GM21528 (cell line): ENCODE measurements at regions not wholly inside any gene's neighbourhood (a gene's known extent, or its start where the extent isn't known, plus 50 kb on each side); places are given as distances from the start of the nearest gene placed in this dataset.
"Not testable (repeated sequence)": the region's sequence is repeated elsewhere in the genome, so short reads cannot be mapped to it uniquely, and the experiment has no call there.

Experiments
- ATAC-seq: cut with Tn5 transposase; IDR thresholded peaks from one replicate; pipeline ENCODE4 v1.9.1; 2021; ENCODE audit warnings: mild to moderate bottlenecking, moderate library complexity; ENCODE audit not compliant: unreplicated experiment, low FRiP score

GRCh38 chr21:31538816-31539215 lies 120.7 kb upstream of the SOD1 start:
- no peak for ATAC-seq

GRCh38 chr21:31537872-31538576 lies 121.5 kb upstream of the SOD1 start:
- ATAC-seq, result no peak

DNA sequence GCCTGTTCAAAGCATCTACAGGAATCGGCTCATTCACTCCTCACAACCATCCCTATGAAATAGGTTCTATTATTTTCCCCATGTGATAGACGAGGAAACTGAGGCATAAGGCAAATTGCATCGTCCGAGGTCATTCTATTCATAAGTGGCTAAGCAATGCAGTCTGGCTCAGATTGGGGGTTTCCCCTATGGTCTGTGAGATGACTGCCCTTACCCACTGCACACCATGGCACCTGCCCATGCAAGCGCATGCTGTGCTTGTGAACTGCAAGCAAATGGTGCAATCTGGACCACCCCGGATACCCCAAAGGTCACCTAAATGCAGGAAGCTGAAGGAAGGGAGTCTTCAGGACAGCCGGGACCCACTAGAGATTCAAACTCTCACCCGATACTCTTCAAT lies 123.4 kb upstream of the SOD1 start:
- no peak for ATAC-seq

DNA sequence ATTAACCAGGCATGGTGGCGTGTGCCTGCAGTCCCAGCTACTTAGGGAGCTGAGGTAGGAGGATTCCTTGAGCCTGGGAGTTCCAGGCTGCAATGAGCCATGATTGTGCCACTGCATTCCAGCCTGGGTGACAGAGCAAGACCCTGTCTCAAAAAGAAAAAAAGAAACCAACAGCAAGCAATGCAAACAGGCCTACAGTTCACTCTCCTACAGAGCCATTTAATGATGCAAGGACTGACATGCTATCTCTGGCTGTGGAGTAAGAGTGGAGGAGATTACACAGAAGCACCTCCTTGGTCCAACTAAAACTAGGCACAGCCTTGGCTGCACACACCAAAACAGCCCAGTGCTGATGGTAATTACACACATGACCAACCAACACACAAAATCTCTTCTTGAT lies 127.5 kb upstream of the SOD1 start:
- ATAC-seq, result no peak

DNA sequence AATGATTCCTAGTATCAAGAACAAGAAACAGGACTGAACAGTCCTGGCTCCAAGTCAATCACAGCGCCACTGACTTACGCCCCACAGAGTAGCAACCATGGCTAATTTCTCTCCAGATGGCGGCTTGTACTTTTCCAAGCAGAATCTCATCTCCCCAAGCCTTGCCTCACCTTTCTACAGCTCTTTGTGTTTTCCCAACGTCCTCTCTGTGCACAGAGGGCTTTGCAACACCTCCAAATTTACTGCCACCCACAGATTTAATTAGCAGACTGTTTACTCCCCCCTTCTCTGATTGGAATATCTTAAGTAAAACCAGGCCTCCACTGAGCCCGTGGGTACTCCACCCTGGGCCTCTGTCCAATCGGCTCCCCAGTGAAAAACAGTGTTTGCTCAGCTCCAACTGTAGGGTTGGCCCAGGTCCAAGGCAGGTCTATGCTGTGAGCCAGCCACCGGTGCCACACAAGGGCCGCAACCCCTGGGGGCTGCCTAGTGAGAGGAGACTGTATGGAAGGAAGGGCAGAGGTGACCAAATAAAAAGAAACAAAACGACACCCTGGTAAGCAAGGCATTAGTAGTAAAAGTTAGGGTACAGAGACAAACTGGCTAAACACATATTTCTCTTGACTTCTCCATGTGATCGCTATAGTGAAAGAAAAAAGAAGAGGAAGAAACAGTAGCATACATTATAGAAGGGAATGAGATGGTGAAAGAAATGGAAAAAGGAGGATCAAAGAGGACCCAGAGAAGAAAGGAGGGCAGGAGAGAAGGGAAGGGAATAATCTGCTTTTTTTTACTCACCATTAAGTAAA lies 128.4 kb upstream of the SOD1 start:
- no peak for ATAC-seq

GRCh38 chr21:31530364-31530763 lies 129.1 kb upstream of the SOD1 start:
- no peak for ATAC-seq

DNA sequence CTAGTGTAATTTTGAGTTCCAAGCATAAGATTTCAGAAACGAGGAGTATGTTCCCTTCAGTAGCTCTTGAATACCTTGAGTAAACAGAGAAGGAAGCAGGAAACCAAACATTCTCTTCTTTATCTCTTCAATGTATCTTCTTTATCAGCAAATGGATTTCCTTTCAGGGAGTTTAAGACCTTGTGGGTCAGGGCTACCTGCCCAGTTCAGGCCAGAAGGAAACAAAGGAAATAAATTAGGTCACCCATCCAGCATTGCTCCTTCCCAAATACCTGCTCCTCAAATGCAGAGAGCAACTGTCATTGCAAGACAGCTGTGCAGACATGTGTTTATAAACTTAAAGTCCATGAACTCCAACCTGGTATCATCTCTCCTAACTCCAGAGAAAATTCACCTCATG lies 130.1 kb upstream of the SOD1 start:
- ATAC-seq, result no peak

- no peak for ATAC-seq
Observed at GRCh38 chr21:31526040-31526439, 133.5 kb upstream of the SOD1 start.

GRCh38 chr21:31524140-31524539 lies 135.4 kb upstream of the SOD1 start:
- ATAC-seq, result no peak

GRCh38 chr21:31521515-31521914 lies 138.0 kb upstream of the SOD1 start:
- ATAC-seq, result no peak

GRCh38 chr21:31520561-31521098 lies 138.9 kb upstream of the SOD1 start:
- no peak for ATAC-seq

- ATAC-seq, result no peak
Observed at GRCh38 chr21:31518580-31518979, 140.9 kb upstream of the SOD1 start.

DNA sequence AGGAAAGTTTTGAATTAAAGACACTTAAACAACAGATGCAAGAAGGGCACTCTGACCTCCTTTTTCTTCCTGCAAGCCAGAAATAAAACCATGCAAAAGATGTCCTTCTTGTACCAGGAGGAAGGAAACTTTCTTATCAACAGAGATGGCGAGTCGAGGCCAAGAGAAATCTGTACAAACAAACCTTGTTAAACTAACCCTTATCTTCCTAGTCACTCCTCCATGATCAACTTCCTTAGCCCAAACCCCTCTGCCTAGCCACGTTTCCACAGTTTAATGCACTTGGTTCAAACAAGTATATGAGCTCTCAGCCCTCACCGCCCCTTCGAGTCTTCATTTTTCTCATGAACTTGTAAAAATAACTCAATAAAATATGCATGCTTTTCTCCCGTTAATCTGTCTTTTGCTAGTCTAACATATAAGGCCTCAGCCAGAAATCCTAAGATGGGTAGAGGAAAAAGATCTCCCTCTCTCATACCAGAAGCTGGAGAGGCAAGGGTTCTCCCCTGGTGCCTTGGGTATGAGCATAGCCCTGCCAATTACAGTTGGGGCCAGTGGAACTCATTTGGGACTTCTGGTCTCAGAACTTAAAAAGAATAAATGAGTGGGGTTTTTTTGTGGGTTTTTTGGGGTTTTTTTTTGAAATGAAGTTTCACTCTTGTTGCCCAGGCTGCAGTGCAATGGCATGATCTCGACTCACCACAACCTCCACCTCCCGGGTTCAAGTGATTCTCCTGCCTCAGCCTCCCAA lies 141.7 kb upstream of the SOD1 start:
- ATAC-seq, result no peak

GRCh38 chr21:31515253-31515652 lies 144.2 kb upstream of the SOD1 start:
- ATAC-seq, result no peak

DNA sequence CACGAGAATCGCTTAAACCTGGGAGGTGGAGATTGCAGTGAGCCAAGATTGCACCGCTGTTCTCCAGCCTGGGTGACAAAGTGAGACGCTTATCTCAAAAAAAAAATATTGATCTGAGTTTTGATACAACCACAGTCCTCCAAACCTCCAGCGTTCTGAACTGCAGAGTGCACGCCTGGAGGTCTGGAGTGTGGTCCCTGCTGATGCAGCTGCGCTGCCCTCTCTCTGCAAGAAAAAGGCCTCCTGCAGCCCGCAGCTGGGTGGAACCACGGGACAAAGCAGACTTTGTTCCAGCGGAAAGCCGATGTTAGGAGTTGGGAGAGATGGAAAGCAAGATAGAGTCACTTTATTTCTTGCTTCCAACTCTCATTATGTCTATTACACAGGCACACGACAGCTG lies 144.9 kb upstream of the SOD1 start:
- ATAC-seq, result no peak

DNA sequence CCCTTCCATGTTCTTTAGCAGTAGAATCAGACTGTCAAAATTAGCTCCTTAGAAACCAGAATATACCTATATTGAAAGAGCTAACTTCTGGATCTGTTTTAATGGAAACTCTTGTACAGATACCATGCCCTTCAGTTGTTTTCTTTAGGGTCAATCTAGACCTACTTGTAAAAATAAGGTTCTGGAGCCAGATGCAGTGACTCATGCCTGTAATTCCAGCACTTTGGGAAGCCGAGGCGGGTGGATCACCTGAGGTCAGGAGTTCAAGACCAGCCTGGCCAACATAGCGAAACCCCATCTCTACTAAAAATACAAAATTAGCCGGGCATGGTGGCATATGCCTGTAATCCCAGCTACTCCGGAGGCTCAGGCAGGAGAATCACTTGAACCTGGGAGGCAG lies 146.0 kb upstream of the SOD1 start:
- ATAC-seq, result not testable (repeated sequence)

- not testable (repeated sequence) for ATAC-seq
Observed at GRCh38 chr21:31511999-31512398, 147.5 kb upstream of the SOD1 start.

- no peak for ATAC-seq
Observed at GRCh38 chr21:31511258-31511657, 148.2 kb upstream of the SOD1 start.

DNA sequence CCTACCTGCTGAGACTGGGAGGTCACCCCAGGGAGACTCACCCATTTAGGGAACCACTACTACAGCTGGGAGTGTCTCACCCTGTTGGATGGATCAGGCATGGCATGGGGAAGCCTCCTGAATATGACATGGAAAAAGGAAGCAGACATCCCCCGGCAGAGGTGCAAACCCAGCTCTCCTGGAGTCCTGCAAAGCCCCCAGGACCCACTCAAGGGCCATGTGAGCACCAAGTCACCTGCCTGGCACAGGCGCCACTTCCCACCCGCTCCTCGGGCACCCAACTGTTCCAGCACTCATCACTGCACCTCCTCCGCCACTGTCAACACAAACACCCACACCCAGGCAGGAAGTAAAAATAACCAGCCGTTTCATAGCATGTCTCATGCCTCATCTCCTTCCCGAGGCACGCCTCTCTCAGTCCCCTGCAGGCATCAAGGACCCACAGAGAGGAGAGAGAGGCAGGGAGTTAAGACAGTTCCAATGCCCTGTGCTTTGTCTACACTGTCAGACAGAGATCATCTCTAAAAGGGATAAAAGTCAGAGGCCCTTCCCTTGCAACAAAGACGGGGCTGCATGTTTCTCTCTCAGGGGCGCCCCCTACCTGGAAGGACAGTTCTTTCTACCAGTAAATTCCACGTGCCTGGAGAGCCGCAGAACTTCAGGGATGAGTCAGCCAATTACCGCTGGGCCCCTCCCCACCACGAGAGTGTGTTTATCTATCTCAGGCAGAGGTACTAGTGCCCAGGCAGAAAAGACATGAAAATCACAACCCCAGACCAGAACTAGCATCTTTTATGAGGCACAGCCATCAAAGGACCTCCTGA lies 150.1 kb upstream of the SOD1 start:
- peak; percentile 51 for ATAC-seq

DNA sequence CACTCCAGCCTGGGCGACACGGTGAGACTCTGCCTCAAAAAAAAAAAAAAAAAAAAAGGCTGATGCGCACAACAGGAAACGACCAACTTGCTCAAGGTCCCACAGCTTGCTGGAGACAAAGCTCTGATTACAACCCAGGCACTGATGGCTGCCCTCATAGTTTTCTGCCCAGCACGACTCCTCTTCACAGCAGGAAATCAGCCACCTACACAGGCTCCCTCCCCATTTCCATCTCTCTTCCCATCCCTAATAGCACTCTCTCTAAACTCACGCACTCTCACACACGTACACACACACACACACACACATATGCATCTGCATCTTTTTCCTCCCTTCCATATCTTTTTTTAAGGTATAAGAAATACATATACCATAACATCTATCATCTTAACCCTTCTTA lies 153.5 kb upstream of the SOD1 start:
- ATAC-seq, result no peak
